GM18508 (cell line): ENCODE measurements at regions not wholly inside any gene's neighbourhood (a gene's known extent, or its start where the extent isn't known, plus 50 kb on each side); places are given as distances from the start of the nearest gene placed in this dataset.
A peak's percentile ranks its signal among the peaks of the same experiment; 100 is the strongest.

Experiments
- ATAC-seq: cut with Tn5 transposase; IDR thresholded peaks from one replicate; pipeline ENCODE4 v1.9.1; 2021; ENCODE audit warnings: moderate number of reproducible peaks; ENCODE audit not compliant: insufficient read depth, unreplicated experiment

DNA sequence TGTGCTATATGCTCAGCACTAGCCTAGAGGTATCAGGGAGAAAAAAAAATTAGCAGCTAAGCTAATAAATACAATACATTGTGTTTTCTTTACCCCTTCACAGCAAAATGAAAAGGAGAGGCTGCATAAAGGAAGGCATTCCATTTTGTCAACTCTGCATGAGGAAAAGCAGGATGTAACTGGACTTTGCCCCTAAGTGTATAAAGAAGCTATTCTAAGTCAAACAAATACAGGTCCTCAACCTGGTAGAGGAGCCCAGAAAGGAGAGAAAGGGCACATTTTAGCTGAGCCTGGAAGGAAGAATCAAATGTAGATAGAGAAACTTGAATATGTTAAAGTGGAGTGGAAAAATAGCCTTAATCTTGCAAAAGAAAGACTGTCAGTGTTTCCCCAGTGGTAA, 89.0 kb upstream of the SPRED1 start:
- ATAC-seq = no peak

DNA sequence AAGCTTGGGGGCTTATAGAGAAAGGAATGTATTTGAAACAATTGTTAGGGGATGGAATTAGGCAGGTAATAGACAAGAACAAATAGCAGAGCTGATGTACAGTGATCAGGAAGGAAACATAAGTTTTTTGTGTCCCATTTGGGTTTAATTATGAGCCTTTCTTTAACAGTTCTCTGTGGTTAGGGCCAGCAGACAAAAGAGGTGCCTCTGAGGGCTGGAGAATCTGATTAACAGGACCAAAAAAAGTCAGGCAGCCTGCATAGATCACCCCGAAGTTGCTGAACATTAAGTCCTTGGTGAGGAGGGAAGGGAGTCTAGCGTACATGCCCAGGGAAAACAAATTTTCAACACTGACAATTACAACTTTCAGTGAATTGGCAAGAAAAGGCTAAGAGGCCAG, 88.6 kb upstream of the SPRED1 start:
- no peak for ATAC-seq

DNA sequence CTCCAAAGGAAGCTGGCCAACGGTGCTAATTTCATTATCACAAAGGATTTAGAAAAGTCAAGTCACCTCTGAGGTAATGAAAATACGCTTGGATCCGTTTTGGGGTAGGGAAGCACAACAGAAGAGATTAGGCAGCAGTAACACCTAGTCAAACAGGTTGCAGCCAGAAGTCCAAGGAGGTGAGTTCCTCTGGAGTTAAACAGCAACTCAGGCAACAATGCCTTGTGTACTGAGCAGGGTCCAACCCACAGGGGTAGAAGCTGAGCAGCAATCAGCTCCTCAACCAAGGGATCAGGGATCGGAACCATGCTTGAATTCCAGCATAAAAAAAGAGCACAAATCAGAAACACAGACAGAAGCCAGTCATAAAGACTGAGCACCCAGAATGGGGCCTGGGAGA, 88.1 kb upstream of the SPRED1 start:
- ATAC-seq = no peak

DNA sequence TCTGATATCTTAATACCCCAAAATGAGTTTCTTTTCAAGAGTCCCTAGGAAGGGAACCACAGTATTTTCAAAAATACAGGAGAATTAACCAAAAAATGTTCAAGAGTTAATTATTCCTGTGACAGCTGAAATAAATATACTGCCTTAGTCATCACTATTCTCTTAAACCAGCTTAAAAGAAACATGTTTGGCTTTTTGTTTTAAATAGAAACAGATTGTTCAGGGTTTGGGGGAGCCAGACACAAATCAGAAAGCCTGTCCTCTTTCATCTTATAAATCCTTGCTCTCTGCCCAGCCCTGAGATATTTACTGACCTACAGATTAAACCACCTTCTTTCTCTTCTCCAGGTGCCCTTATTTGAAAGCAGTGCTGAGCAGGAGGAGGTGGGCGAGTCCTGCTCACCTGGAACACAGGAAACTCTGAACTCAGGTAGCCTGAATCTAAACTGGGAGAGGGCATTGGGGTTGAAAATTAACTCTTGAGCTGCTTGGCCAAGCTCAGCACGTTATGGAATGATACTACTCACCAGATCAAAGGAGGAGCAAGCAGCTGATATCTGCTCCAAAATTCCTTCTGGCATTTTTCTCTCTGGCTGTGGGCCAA, 84.1 kb upstream of the SPRED1 start:
- ATAC-seq = no peak

DNA sequence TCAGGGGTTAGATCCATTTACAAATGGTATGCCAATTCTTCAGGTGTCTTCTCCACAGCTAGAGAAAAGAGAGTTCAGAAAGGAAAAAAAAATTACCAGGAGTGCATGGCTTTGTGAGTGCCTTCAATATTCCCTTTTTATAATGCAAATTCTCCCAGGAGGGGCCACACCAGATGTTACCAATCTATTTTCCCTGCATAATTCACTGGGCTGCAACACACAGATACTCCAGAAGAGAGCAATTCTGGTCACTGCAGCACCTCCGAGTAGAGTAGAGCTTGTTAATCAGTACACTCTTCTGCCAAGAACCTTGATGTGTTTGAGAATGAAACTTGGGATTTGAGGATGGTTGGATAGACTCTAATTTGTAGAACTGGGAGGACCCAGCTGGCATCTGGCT, 80.7 kb upstream of the SPRED1 start:
- ATAC-seq = no peak

DNA sequence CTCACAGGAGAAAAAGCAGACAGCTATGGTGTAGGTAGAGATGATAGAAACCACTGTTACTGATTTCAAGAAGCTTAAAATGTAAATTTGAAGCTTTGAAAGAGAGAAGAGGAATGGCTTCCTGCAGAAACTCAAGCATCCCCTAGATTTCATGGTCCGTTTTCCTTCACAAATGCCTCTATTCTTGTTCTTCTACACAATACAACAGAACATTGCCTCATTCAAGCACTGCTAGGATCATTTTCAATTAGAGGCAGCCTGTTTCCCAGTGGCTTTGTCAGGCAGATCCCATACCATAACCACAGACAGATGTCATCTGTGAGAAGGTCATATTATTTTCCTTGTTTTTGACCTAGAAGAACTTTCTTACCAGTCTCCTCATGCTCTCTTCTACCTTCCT, 77.9 kb upstream of the SPRED1 start:
- ATAC-seq = no peak

DNA sequence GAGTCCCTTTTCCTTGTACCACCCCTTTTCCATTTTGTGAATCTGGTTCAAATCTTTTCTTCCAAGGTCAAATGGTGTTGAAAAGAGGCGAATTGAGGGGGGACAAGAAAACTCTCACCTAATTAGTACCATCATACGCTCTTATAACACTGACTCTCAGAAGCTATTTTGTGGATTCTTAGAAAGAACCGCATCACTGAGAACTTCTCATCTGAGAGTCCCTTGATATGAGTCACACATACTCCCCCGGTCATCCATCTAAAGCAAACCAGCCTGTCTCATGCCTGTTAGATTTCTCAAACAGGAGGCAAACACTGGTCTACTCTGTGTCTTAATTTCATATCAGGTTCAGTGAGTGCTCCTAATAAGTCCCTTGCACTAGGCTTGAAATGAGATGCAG, 76.5 kb upstream of the SPRED1 start:
- peak; percentile 90 for ATAC-seq

DNA sequence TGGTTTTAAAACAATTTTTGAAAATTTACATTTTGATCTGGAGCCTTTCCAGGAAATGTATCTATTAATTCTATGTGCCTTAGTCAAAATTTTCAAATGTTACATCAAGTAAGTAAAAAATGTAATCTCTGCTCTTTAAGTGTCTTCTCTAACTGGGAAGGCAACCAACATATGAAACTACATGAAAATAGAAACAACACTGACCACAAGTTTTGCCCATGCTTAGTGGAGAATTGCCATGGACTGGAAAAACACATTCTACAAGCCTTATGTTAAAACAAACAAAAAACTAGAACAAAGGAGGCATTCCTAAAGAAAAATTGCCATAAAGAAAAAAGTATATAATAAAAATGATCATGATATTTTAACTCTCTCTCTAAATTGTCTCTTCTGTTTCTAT, 75.9 kb upstream of the SPRED1 start:
- no peak for ATAC-seq

DNA sequence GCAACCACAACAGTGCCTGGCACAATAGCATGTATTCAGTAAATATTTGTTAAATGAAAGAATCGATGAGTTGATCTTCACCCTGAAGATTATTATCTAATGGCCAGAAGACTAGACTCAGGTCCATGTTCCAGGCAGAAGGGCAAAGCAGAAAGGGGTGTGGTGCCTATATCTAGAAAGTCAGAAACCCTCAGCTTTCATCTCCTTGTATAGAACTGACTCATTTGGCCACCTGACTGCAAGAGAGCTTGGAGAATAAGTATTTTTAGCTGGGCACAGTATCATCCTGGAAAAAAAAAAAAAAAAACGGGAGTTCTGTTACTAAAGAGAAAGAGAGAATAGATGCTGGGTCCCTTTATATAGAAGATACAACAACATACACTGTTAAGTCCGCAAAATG, 69.7 kb upstream of the SPRED1 start:
- no peak for ATAC-seq

DNA sequence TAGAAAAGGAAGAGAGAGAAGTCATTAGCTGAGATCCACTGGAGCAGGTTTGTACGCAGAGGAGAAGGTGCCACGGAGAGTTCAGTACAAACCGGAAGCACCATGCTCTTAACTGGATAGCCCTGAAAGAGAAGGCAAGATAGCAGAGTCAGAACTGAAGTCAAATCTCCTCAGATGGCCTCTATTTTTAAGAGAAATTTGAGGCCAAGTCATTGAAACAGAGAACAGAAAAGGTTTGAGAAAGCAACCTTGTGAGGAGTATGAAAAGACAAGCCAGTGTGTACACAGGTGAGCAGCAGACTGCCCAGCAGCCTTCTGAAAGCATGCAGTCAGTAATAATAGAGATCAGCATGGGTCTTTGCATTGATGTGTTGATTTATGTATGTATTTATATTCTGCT, 66.1 kb upstream of the SPRED1 start:
- no peak for ATAC-seq

DNA sequence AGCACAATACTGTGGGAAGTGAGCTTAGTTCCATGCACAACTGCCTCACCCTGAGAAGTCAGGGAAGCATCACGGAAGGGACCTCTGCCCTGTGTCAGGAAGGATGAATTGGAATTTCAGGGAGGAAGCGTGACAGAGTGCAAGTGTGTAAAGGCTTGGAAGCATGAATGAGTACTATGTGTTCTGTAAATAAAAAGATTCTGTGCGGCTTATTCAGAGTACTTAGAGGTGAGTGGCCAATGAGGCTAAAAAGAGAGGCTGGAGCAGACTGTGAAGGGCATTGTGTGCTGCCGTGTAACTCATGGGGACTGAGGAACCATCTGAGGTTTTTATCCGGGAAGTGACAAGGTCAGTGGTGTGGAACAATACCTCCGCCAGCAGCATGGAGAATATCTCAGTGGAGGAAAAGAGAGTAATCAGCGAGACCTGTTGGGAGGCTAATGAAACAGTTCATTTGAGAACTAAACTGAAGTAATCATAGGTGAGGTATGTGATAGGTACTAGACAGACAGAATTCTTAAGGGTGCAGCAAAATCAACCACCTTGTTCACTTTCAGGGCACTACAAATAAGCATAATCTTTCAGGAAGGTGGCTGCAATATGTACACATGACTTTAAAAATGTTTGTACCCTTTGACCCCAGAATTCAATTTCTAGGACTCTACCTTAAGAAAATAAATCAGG, 64.9 kb upstream of the SPRED1 start:
- no peak for ATAC-seq

DNA sequence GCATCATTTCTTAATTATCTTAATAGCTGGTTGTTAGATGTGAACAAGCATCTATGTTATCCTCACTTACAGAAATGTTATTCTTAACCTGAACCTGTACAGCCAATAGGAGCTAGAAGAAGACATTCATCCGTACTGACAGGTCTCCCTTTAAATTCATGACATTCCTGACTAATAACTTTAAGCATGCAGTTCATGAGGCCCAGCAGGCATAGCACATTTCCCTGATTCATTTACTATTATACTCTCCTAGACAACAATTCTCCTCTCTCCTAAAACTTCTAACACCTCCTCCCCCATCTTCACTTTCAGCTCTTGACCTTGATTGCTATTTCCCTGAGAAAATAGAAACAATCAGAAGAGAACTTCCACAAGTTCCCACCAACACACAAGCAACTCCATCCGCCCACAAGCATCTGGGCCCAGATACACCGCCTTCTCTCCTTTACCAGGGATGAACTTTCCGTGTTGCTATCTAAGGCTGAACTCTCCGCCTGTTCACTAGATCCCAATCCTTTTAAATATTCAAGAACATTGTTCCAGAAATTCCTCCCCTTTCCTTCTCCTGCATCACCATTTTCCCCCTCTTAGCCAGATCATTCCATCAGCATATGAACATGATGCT, 62.9 kb upstream of the SPRED1 start:
- no peak for ATAC-seq

DNA sequence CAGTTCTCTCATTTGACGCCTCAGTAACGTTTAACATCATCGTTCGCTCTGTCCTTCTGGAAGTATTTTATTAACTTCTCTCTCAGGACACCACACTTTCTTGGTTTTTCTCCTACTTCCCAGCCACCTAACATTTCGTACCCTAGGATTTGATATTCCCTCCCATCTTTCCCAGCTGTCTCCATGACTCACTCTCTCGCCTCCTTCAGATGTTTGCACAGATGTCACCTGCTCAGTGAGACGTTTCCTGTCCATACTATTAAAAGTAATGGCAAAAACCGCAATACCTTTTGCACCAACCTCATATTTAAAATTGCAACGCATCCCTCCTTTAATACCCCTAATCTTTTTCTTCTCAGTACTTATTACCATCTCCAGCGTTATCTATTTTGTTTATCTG, 62.1 kb upstream of the SPRED1 start:
- ATAC-seq = no peak

DNA sequence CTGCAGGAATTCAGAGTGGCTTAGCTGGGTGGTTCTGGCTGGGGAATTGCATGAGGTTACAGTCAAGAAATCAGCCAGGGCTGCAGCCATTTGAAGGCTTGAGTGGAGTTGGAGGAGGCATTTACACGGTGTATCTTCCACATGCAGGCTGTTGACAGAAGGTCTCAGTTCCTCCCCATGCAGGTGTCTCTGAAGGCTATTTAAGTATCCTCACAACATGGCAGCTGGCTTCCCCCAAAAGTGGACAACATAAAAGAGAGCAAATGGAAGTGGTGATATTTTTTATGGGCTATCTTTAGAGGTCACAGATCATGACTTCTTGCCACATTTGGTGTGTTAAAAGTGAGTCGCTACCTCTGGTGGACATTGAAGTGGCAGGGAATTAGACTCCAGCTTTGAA, 60.1 kb upstream of the SPRED1 start:
- ATAC-seq = no peak

DNA sequence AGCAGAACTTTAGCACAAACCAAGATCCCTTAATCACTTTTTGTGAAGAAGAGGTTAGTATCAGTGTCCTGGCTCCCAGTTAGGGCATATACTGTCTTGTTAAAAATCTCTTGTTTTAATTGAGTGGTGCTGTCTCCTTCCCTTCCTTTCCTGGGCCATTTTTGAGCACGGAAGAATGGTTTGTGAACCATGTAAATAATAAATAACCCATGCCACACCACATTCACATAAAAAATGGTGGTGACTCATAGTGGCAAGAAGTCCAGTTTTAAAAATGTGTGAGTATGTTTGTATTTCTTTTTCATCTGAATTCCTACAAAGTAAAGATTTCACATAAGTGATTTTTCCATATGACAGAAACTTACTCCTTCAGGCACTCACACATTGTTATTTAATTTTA, 59.1 kb upstream of the SPRED1 start:
- no peak for ATAC-seq

DNA sequence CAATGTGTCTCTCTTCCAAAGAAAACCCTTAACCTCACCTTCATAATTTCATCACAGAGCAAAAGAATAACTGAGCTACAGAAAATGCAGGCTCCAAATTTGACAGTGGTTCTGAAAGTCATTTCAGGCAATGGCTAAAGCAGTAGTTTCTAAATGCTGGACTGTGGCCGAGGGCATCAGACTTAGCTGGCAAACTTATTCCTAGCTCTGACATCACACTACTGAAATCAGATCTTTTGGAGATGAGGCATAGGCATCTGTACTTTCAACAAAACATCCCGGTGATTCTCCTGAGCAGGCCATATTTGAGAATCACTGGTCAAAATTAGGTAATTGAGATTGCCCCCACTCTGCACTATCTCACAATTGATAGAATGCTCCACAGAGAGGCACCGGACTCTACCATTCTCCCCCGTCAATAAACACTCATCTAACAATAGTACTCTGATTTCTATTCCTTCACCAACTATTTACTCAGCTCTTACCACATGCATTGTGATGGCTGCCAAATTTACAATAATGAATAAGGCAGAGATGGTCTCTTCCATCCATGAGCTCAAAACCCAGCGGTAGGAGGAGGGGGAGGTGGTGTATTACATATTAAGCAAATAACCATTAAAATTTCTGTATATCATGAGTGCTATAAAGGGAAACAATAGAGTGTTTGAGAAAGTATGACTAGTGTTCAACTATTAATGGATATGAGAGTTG, 57.3 kb upstream of the SPRED1 start:
- ATAC-seq = no peak

DNA sequence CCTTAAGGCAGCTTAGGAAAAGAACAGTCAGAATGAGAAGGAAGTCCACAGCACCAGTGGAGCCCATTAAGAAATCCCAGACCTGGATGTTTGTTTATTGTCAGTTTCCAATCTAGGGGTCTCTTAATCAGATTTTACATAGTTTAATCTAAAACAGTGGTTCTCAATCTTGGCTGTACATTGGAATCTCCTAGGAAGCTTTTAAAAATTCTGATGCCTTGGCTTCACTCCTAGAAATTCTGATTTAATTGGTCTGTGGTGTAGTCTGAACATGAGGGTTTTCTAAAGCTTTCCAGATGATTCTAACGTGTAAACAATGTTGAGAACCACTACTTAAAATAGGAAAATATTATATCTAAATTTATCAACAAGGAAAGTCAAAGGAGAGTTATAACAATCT, 56.6 kb upstream of the SPRED1 start:
- ATAC-seq = no peak

DNA sequence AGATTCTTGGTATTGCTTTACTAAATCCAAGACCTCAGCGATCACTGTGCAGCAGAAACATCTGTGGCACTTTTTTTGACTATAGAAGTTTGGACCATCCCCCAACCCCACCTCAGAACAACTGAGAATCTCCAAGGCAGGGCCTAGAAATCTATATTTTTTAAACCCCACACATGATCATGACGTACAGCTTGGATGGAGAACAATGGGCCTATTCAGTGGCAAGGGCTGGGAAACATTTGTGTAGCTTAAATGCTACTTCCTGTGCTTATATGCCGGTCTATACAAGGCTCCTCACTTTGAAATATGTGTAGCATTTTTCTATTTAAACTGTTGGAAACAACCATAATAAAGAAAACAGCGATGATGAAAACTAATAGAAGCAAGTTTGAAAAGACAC, 55.1 kb upstream of the SPRED1 start:
- ATAC-seq = no peak

DNA sequence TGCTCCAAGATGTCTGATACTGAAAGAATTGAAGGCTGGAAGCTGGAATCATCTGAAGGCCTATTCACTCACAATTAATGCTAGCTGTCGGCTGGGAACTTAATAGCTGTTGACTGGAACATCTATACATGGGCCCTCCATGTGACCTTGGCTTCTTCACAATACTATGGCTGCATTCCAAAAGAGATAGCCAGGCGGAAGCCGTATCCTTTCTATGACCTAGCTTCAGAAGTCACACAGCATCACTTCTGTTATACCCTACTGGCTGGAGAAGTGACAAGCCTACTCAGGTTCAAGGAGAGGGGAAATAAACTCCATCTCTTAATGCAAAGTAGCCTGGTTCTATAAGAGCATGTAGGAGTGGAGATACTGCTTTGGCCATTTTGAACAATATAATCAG, 50.9 kb upstream of the SPRED1 start:
- ATAC-seq = no peak

DNA sequence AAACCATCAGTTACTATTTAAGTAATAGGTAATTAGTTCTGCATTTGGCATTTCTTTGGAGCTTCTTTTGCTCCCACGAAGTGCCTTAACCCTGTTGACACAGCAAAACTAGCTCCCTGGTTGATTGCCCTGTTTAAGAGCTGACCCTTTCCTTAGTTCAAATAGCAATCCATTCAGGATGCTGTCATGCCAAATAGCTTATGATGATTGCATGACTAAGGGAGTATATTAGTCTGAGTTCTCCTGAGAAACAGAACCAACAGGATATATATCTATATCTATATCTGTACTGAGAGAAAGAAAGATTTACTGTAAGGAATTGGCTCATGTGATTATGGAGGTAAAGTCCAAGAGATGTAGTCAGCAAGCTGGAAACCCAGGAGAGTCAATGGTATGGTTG, 50.3 kb upstream of the SPRED1 start:
- ATAC-seq = no peak
